Breast epithelium (tissue), 3 donors: ENCODE measurements at regions not wholly inside any gene's neighbourhood (a gene's known extent, or its start where the extent isn't known, plus 50 kb on each side); places are given as distances from the start of the nearest gene placed in this dataset.

Experiments
- CTCF ChIP-seq, 3 donors: fragments of 450-650 bp; IDR thresholded peaks; one replicate each; pipeline ENCODE4 v1.5.1; 2016 to 2017; ENCODE audit warnings: antibody characterized with exemption in 3 of 3, mild to moderate bottlenecking in 3 of 3, moderate library complexity in 3 of 3
- POLR2A ChIP-seq: fragments of 450-650 bp; IDR thresholded peaks from one replicate; pipeline ENCODE4 v1.6.1; 2016; ENCODE audit warnings: antibody characterized with exemption, mild to moderate bottlenecking, moderate library complexity

- TF ChIP-seq CTCF (IDR thresholded peaks at IDR 0.05), result no peak
- TF ChIP-seq POLR2A, result no peak
Measured at GRCh38 chr14:38929416-38929815, 173.6 kb downstream of the SEC23A start.
